AG04450 (cell line): ENCODE measurements at regions not wholly inside any gene's neighbourhood (a gene's known extent, or its start where the extent isn't known, plus 50 kb on each side); places are given as distances from the start of the nearest gene placed in this dataset.
A peak's percentile ranks its signal among the peaks of the same experiment; 100 is the strongest.

Experiments used
- CTCF ChIA-PET: fragments of 300-600, 350-600 bp; formaldehyde crosslinking; extraction: SDS; loops from one replicate; lab custom pipeline; 2022; ENCODE audit warnings: antibody characterized with exemption, inconsistent platforms; lab: Charles Lee
- POLR2A ChIA-PET: fragments of 350-600 bp; formaldehyde crosslinking; extraction: SDS; loops from one replicate; lab custom pipeline; 2021; ENCODE audit warnings: antibody characterized with exemption, inconsistent platforms; lab: Yijun Ruan, JAX
- DNase-seq: peaks from one replicate; pipeline ENCODE4 v3.0.0-alpha.2; 2011; ENCODE audit warnings: low read depth, low spot score
- H3K27ac ChIP-seq: one replicate; pipeline ENCODE4 v1.5.1; 2012; ENCODE audit warnings: low read depth, low read length, control low read depth
- H3K27me3 ChIP-seq: one replicate; pipeline ENCODE4 v1.6.0; 2012; ENCODE audit warnings: low read length; ENCODE audit not compliant: control insufficient read depth, insufficient read depth
- H3K4me3 ChIP-seq: 2 replicates; pipeline ENCODE4 v1.5.1; 2011; ENCODE audit warnings: mild to moderate bottlenecking, low read depth, low read length, control low read depth
- H3K9me3 ChIP-seq: 2 replicates; pipeline ENCODE4 v1.5.1; 2012; ENCODE audit warnings: low read length; ENCODE audit not compliant: control insufficient read depth, insufficient read depth
- TF ChIP-seq, protein P1 (sequence below): IDR thresholded peaks from 2 replicates; pipeline ENCODE4 v1.5.1; 2011; ENCODE audit warnings: low read depth, low read length, control low read depth, inconsistent platforms

DNA sequence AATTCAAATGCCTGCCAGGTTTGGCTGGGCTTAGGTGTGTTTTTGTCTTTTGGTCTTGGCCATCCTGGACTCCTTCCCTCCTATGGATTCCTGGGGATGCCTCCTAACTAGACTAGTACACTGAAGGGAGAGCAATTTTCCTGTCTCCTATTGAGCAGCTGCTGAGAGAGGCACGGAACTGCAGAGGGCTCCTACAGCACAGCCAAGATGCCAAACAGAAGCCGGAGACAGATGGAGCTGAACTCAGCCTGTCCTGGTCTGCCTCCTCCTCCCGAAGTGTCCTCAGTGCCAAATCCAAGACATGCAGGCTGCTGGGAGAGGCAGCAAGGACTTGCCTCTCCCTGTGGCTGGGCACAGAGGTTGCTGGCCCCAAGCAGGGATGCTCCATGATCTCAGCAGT, 256.6 kb upstream of the PROK2 start:
- H3K9me3 ChIP-seq: no peaks in the 10 kb centered on the region
- POLR2A ChIA-PET: no interaction called here
- peaks cover 8% of the 10 kb centered on the region for H3K27me3 ChIP-seq
- CTCF ChIA-PET: no interaction called here
- DNase-seq: no peak
- H3K27ac ChIP-seq: peak overlapping the region; percentile 21
- H3K4me3 ChIP-seq: no peak overlapping the region
- TF ChIP-seq, protein P1, sequence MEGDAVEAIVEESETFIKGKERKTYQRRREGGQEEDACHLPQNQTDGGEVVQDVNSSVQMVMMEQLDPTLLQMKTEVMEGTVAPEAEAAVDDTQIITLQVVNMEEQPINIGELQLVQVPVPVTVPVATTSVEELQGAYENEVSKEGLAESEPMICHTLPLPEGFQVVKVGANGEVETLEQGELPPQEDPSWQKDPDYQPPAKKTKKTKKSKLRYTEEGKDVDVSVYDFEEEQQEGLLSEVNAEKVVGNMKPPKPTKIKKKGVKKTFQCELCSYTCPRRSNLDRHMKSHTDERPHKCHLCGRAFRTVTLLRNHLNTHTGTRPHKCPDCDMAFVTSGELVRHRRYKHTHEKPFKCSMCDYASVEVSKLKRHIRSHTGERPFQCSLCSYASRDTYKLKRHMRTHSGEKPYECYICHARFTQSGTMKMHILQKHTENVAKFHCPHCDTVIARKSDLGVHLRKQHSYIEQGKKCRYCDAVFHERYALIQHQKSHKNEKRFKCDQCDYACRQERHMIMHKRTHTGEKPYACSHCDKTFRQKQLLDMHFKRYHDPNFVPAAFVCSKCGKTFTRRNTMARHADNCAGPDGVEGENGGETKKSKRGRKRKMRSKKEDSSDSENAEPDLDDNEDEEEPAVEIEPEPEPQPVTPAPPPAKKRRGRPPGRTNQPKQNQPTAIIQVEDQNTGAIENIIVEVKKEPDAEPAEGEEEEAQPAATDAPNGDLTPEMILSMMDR: no peak

DNA sequence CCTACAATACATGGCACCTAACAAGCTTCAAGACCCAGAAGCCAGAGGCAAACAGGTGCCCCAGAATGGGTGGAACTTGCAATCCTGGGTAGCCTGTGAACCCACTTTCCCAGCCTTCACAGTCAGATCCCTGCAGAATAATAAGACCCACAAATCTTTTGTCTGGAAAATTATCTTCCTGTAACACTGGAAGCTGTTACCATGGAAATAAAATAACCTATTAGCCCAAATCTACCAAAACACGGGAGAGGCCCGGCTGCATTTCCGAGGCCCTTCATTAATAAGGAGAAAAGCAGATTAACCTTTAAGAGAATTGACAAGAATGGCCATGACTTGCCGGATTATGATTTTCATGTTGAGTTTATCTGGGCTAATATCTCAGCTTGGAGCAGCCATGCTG, 256.1 kb upstream of the PROK2 start:
- TF ChIP-seq, protein P1: no peak
- Histone ChIP-seq H3K4me3 (no peak overlapping the region), H3K9me3 (no peaks in the 10 kb centered on the region), H3K27ac (no peak overlapping the region), H3K27me3 (peaks cover 8% of the 10 kb centered on the region)
- no peak for DNase-seq
- CTCF ChIA-PET: no interaction called here
- POLR2A ChIA-PET: no interaction called here

DNA sequence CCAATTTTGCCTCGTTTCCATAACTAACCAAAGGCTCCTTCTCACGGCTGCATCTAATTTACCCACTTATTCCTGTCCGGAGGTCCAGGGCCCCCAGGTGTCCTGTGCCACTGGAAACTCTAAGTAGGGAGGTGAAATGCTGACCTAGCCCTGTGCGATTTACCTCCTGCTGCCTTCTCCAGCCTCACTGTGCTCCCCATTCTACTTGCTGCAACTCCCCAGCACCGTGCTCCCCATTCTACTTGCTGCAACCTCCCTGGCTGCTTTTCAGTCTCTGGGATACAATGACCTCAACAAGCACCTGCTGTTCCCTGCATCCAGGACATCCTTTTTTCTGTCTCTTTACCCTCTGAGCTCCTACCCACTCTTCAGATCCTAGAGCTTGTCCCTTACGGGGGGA, 254.7 kb upstream of the PROK2 start:
- H3K27ac ChIP-seq: no peak overlapping the region
- ChIA-PET CTCF (no interaction called here), POLR2A (no interaction called here)
- DNase-seq: no peak
- H3K27me3 ChIP-seq: peaks cover 8% of the 10 kb centered on the region
- H3K4me3 ChIP-seq: no peak overlapping the region
- TF ChIP-seq, protein P1: no peak
- no peaks in the 10 kb centered on the region for H3K9me3 ChIP-seq

DNA sequence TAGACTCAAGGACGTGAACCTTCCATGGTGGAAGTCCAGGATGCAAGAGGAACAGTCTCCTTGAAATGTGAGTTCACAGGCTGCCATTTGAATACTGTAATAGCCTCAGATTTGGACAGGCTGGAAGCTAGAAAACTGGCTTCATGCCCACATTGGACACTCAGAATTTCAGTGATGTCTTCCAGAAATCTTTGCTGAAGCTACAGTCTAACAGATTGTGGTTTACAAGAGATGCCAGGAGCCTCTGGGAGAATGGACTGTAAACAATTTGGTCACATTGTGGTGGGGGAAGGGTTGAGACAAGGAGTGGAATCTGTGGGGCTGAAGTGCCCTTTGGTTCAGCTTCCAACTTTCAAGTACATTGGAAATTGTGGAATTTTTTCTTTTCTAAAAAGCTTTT, 252.0 kb upstream of the PROK2 start:
- Histone ChIP-seq H3K9me3 (no peaks in the 10 kb centered on the region), H3K4me3 (no peak overlapping the region), H3K27ac (no peak overlapping the region), H3K27me3 (peaks cover 5% of the 10 kb centered on the region)
- TF ChIP-seq, protein P1: no peak
- no peak for DNase-seq
- ChIA-PET POLR2A (no interaction called here), CTCF (no interaction called here)

DNA sequence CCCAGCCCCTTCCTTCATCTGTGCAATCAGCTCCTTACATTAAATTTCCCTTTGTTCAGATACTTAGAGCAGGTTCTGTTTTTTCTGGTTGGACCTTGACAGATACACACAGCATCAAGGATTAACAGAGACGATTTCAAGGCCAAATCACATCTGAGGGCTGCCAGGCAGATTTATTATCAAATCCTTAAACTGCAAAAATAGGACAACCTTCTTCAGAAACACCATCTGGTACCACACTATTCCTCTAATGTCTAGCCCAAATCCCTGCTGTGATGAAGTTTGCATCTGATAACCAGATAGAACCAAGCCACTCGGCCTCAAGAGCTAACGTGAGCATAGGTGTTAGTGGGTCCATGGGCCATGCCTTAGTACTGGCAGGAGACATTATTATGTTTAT, 250.7 kb upstream of the PROK2 start:
- H3K27ac ChIP-seq: no peak overlapping the region
- no peak overlapping the region for H3K4me3 ChIP-seq
- peaks cover under 1% of the 10 kb centered on the region for H3K27me3 ChIP-seq
- TF ChIP-seq, protein P1: no peak
- no peak for DNase-seq
- ChIA-PET POLR2A (no interaction called here), CTCF (no interaction called here)
- H3K9me3 ChIP-seq: no peaks in the 10 kb centered on the region
